Brain microvascular endothelial cell (primary cell): ENCODE measurements at regions not wholly inside any gene's neighbourhood (a gene's known extent, or its start where the extent isn't known, plus 50 kb on each side); places are given as distances from the start of the nearest gene placed in this dataset.
A peak's percentile ranks its signal among the peaks of the same experiment; 100 is the strongest.

Experiments used
- DNase-seq: peaks from one replicate; pipeline ENCODE4 v3.0.0-alpha.2; 2020
- H3K27ac ChIP-seq: fragments of 250-450 bp; sonication (Bioruptor Pico); 2 replicates; pipeline ENCODE4 v1.5.1; 2020; ENCODE audit warnings: mild to moderate bottlenecking, moderate library complexity
- H3K27me3 ChIP-seq: fragments of 250-450 bp; sonication (Bioruptor Pico); replicated peaks from 2 replicates; pipeline ENCODE4 v1.5.1; 2020; ENCODE audit warnings: mild to moderate bottlenecking
- H3K36me3 ChIP-seq: fragments of 250-450 bp; sonication (Bioruptor Pico); replicated peaks from 2 replicates; pipeline ENCODE4 v1.5.1; 2020; ENCODE audit warnings: mild to moderate bottlenecking
- H3K4me3 ChIP-seq: 2 replicates; pipeline ENCODE4 v1.5.1; 2011; ENCODE audit warnings: low read depth, mild to moderate bottlenecking, control low read depth, low read length, moderate library complexity
- in situ Hi-C: cut with HindIII; loops from 2 replicates; pipeline ENCODE4 v1.10.0; 2017; ENCODE audit warnings: low sequenced_read_pairs, low pct_ligation_motif_present
- TF ChIP-seq, protein P1 (sequence below): IDR thresholded peaks from 2 replicates; pipeline ENCODE4 v1.5.1; 2011; ENCODE audit warnings: low read depth, mild to moderate bottlenecking, moderate library complexity, low read length, control low read depth, inconsistent platforms; ENCODE audit errors: missing control alignments

DNA sequence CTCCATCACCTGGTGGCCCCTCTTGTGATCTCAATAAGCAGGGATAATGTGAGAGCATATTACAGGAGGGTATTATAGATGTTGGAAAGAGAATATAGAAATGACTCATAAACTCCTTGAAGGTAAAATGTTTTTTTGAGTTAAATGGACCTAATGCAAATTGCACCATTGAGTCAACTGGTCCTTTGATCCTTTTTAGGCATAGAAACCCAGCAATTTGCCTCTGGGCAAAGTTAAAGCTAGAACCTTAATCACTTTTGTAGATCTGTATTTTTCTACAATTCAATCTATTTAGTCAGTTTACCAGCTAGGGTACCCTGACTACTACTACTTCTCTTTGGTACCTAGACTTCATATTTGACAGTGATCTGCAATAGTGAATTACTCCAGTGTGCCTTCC is 71.8 kb upstream of the RNF152 start:
- Histone ChIP-seq H3K27ac (no peak overlapping the region), H3K36me3 (no peaks in the 10 kb centered on the region), H3K4me3 (no peak overlapping the region), H3K27me3 (no peaks in the 10 kb centered on the region)
- DNase-seq: no peak
- in situ Hi-C loops: no loop called here
- TF ChIP-seq, protein P1, sequence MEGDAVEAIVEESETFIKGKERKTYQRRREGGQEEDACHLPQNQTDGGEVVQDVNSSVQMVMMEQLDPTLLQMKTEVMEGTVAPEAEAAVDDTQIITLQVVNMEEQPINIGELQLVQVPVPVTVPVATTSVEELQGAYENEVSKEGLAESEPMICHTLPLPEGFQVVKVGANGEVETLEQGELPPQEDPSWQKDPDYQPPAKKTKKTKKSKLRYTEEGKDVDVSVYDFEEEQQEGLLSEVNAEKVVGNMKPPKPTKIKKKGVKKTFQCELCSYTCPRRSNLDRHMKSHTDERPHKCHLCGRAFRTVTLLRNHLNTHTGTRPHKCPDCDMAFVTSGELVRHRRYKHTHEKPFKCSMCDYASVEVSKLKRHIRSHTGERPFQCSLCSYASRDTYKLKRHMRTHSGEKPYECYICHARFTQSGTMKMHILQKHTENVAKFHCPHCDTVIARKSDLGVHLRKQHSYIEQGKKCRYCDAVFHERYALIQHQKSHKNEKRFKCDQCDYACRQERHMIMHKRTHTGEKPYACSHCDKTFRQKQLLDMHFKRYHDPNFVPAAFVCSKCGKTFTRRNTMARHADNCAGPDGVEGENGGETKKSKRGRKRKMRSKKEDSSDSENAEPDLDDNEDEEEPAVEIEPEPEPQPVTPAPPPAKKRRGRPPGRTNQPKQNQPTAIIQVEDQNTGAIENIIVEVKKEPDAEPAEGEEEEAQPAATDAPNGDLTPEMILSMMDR: no peak

DNA sequence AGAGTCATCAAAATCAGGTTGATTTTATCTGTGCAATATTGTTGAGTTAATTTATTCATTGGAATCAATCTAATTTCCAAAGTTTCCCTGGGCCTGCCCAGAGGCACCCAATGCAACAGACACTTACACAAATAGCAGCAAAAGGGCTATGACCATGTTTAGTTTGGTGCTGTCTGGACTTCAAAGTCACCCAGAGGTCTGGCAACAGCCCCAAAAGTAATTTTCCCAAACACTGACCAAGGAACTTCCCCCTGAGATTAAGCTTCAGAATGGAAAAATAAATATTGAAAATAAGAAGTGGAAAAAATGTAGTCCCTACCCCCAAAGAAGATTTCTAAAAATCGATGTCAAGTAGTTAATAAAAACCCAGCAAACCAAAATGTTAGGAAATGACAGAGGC is 70.9 kb upstream of the RNF152 start:
- Histone ChIP-seq H3K27me3 (no peaks in the 10 kb centered on the region), H3K36me3 (no peaks in the 10 kb centered on the region), H3K27ac (no peak overlapping the region), H3K4me3 (no peak overlapping the region)
- no peak for DNase-seq
- in situ Hi-C loops: no loop called here
- TF ChIP-seq, protein P1: no peak

DNA sequence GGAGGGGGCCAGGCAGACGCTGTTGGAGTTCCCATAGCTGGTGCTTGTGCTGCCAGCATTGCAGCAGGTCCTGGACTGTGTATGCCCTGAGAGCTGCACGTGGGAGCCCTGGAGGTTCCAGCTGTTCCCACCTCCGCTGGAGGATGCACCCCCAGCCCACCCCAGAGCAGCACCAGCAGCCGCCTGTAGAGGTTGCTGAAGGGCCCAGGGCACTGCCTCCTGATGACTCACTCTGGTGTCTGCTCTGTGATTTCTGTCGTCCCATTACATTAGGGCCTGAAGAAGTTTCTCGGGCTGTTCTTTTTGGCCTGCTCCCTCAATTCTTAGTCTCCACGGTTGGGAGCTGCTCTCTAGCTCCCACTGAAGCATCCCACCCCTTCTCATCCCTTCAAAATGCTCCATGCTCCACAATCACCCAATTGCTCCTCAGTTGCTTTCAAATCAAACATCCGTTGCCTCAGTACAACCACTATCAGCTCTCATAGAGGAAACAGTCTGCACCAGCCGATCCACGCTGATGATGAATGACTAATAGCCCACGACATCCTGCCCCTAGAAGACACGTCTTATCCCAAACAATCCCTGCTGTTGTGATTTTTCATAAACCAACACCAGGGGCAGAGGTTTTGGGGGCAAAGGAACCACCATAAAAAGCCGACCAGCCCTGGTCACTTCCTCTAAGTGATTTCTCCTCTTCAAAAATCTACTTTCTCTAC is 65.2 kb upstream of the RNF152 start:
- Histone ChIP-seq H3K36me3 (no peaks in the 10 kb centered on the region), H3K27ac (peak overlapping the region; percentile 75), H3K27me3 (no peaks in the 10 kb centered on the region), H3K4me3 (no peak overlapping the region)
- peak; percentile 82 for DNase-seq
- TF ChIP-seq, protein P1: peak; percentile 73
- in situ Hi-C loops: no loop called here

DNA sequence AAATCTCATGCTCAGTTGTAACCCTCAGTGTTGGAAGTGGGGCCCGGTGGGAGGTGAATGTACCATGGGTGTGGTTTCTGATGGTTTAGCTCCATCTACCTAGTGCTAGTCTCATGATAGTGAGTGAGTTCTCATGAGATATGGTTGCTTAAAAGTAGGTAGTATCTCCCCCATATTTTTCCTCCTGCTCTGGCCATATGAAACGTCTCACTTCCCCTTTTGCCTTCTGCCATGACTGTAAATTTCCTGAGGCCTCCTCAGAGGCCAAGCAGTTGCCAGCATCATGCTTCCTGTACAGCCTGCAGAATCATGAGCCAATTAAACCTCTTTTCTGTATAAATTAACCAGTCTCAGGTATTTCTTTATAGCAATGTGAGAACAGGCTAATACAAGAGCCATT is 62.8 kb upstream of the RNF152 start:
- in situ Hi-C loops: no loop called here
- no peaks in the 10 kb centered on the region for H3K36me3 ChIP-seq
- no peak for DNase-seq
- no peaks in the 10 kb centered on the region for H3K27me3 ChIP-seq
- H3K27ac ChIP-seq: no peak overlapping the region
- no peak overlapping the region for H3K4me3 ChIP-seq
- TF ChIP-seq, protein P1: no peak

DNA sequence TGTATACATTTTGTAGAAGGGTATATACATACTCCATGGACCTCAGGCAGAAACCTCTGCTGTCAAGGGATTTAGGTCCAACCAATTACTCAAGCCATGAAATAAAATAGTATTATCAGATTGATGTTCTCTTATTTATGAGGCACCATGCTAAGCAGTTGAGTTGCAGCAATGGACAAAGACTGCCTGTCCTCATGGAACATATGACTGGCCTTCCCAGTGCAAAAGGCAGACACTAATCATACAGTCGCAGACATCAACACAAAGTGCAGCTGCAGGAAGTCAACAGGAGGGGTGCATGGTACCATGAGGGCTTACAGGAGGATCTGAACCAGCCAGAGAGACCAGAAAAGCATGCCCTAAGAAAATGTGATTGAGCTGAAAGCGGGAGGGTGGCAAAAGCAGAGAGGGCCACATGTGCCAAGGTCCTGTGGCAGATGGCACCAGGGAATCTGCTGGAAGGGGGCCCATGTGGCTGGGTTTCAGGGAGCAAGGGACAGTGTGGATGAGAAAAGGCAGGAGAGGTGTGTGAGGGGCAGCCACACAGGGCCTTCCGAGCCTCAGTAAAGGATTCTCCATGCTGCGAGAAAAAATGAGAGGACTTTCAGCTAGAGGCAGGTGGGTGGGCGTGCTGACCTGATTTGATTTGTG is 61.4 kb upstream of the RNF152 start:
- Histone ChIP-seq H3K36me3 (no peaks in the 10 kb centered on the region), H3K27me3 (no peaks in the 10 kb centered on the region), H3K27ac (no peak overlapping the region), H3K4me3 (no peak overlapping the region)
- TF ChIP-seq, protein P1: no peak
- in situ Hi-C loops: no loop called here
- no peak for DNase-seq

DNA sequence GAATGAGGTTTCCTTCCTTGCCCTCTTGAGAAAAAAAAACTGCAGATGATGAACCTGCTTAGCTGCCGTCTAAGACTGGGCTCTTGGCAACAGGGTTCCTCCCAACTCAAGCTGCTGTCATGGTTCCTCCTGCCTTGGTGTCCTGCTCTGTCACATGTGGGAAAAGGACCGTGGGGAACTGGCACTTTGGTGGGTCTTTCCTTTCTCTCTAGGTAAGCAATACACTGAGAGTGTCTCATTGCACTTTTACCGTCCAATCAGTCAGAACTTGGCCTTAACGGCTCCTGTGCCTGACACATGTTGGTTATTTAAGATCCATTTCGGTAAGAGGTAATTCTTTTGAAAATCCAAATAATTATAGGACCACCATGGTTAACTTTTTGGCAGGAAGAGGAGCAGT is 60.8 kb upstream of the RNF152 start:
- no peaks in the 10 kb centered on the region for H3K36me3 ChIP-seq
- DNase-seq: no peak
- in situ Hi-C loops: no loop called here
- no peak overlapping the region for H3K4me3 ChIP-seq
- H3K27me3 ChIP-seq: no peaks in the 10 kb centered on the region
- H3K27ac ChIP-seq: no peak overlapping the region
- TF ChIP-seq, protein P1: no peak
